ENCODE measurements at regions not wholly inside any gene's neighbourhood (a gene's known extent, or its start where the extent isn't known, plus 50 kb on each side); places are given as distances from the start of the nearest gene placed in this dataset.

GRCh38 chr5:58018016-58018415 is 441.9 kb downstream of the PLK2 start:
- no peak for TF ChIP-seq EZH2 (IDR thresholded peaks at IDR 0.05)
- no peak for TF ChIP-seq CTCF (IDR thresholded peaks at IDR 0.05)
